ENCODE measurements at regions not wholly inside any gene's neighbourhood (a gene's known extent, or its start where the extent isn't known, plus 50 kb on each side); places are given as distances from the start of the nearest gene placed in this dataset.

DNA sequence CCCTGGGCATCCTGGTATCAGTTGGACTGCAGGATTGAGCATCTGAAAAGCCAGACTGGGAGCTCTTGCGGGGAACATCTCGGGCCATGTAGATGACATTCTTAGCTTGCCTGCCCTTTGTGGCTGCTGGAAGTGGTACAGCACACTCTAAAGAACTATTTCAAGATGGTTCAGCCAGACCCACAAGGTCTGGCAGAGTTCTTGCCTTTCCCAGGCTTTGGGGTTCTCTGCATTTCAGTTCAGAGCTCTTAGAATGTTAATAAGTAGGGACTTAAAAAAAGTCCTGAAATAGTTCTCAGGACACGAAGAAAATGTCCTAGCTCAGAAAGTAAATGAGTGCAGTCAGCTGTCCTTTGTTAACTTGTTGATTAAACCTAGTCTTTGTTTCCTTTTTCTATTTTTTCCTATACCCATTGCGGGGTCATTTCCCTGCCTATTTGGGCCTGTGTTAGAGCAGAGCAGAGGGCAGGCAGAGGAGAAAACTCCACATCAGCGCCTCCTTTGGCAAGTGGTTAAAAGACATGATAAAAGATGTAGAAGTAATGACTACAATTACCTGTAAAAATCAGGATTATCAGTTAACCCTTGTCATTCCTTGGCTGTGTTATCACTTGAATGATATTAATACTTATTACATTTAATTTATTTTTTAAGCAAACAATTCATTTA is 291.5 kb downstream of the ZSWIM6 start:
- DNase-seq: no peak

- DNase-seq: no peak
Observed at GRCh38 chr5:61624553-61625136, 292.6 kb downstream of the ZSWIM6 start.

DNA sequence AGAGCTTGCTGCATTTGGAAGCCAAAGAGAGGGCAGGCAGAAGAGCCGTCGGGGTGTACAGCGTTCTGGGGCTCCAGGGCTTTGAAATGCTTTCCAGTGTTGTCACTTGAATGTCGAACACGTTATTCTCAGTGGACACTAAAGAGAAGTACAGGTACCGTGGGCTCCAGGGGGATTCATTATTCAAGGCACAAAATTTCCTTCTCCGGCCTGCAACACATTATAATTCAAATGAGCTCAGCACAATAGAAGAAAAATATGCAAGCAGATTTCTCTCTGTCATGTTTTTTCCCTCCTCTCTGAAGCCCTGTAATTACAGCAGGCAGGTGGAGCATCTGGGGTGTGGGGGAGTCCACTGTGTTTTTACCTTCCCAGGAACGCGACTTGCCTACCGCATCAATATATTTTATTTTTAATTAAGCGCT is 293.1 kb downstream of the ZSWIM6 start:
- DNase-seq: no peak

DNA sequence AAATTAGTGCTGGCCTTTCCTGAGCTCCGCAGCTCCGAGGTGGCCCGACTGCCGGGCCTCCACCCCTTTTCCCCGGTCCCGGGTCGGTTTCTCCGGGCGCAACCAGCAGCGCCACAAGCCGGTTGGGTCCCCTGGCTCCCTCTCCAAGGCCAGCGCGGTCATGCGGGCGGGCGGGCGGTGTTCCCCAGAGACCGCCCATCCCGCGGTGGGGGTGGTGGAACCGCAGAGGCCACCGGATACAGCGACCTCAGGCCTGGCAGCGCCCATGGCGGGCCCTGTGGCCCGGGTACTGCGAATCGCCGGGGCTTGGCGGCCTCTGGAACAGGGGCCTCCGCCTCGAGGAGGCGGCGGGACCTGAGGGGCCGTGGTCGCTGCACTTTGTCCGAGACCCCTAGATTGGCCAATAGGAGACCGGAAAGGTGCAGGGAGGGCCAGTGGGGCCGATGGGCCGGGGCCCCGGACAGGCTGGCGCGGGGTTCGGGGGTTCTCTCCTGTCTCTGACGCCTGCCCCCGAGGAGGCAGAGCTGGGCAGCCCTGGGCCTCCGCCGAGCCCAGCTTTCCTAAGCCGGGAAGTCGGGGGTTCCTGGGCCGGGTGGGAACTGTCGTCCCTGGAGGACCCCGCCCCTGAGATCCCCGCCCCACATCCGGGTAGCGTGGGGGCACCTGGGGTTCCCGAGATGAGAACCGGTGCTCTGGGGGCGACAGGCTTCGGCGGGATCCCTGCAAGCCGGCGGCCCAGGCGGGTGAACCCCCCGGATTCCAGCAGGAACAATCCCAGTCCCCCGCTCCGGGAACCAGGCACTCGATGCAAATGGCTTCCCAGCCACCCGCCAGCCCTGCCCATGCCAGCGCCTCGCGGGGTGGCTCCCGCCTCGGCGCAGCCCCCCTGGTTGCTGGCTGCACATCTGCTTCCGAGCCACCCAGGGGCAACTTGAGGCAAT is 293.9 kb downstream of the ZSWIM6 start:
- no peak for DNase-seq

DNA sequence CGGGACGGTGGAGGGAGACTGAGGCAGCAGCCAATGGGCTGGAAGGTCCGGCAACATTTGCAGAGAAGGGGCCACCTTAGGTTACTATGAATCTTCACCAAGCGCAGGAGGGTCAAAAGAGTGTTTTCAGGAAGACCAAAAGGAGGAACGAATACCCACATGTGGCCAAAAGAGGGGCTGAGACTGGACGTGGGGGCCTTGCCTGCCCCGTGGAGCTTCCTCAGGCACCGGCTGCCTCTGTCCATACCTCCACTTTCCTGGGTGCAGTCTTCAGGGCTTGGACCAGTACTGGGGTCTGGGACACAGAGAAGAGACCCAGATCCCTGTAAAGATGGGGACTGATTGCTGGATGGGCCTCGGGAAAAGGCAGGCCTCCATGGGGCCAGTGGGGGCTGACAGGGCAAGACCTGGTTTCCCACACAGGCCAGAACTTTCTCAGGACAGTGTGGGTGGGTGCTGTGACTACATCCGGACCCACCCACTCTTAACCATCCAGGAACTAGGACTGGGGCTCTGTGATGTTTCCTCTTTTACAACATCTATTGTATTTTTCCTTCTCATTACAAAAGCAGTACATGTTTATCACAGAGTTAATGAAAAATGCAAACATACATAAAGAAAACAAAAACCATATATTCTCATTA is 294.7 kb downstream of the ZSWIM6 start:
- DNase-seq: no peak

DNA sequence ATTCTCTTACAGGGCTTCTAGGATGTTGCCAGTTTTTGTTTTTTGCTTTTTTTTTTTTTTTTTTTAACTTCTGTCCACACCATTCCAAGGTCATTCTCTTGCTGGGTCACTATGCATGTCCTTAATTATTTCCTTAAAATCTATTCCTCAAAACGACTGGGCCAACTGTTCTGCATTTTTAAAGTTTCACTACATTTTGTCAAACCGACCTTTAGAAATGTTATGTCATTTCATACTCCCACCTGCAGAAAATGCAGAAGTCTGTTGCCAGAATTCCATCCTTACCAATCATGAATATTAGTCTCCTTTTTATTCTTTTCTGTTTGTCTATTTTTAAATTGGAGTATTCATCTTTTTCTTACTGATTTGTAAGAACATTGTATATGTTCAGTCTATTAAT is 295.5 kb downstream of the ZSWIM6 start:
- DNase-seq: no peak

GRCh38 chr5:61630908-61631307 is 298.9 kb downstream of the ZSWIM6 start:
- DNase-seq: no peak

GRCh38 chr5:61631438-61631941 is 299.4 kb downstream of the ZSWIM6 start:
- DNase-seq: no peak

- no peak for DNase-seq
Observed at GRCh38 chr5:61632064-61632463, 300.0 kb downstream of the ZSWIM6 start.

GRCh38 chr5:61635271-61635670 is 303.2 kb downstream of the ZSWIM6 start:
- no peak for DNase-seq

DNA sequence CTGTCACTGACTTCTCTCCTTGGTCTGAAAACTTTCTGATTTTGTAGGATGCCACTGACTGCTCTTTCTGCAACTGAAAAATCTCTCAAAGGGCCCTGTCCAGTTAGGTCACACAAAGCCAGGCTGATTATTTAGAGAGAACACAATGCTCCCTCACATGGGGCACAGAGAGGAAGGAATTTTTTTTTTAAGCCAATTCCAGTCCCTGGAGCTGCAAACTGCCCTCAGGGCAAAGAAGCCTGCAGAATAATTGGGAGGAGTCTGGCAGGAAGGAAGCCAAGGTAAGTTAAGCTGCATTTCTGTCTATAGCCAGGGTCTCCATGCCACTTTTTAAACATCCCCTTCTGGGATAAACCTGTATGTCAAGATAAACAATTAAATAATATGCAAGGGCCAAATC is 305.5 kb downstream of the ZSWIM6 start:
- no peak for DNase-seq

- DNase-seq: no peak
Observed at GRCh38 chr5:61638476-61638875, 306.4 kb downstream of the ZSWIM6 start.

DNA sequence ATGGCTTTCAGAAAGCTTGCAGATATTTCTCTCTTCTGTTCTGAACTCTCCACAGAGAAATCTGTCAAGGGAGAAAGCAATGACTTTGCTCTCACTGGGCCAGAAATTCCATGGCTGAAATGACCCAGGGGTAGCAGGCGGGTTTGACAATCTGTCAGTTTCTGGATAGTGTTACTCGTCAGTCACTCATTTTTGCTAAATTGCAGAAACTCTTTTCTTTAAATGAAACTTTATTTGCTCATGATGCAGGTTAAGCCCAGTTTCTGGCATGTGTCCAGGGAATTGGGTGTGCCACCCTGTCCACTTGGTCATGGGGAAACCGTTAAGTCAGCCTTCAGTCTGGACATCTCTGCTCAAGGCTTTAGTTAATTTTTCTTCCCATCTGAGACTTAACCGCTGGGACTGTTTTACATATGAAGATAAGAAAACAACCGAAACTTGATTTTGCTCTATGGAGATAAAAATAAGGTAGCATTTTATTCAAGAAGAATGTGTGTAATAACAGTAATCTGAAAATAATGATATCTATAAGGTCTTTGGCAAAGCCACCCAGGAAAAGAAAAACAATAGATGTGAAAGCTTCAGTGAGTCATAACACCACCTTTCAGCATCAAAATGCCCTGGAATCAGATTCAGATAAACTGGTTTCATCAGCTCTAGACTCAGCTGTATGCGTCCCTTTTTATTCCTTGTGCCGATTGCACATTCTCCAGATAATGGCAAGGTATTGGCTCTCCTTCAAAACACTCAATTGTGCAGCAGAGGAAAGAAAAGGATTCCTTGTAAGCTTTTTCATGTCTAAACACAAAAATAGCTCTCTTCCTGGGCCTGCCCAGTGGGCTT is 308.3 kb downstream of the ZSWIM6 start:
- no peak for DNase-seq

- DNase-seq: no peak
Observed at GRCh38 chr5:61641748-61642565, 309.9 kb downstream of the ZSWIM6 start.

GRCh38 chr5:61647672-61648071 is 315.6 kb downstream of the ZSWIM6 start:
- DNase-seq: no peak

- no peak for DNase-seq
Observed at GRCh38 chr5:61649231-61649630, 317.2 kb downstream of the ZSWIM6 start.

- DNase-seq: no peak
Observed at GRCh38 chr5:61649971-61650370, 317.9 kb downstream of the ZSWIM6 start.

- no peak for DNase-seq
Observed at GRCh38 chr5:61650661-61651060, 318.6 kb downstream of the ZSWIM6 start.

- no peak for DNase-seq
Observed at GRCh38 chr5:61651195-61651594, 319.1 kb downstream of the ZSWIM6 start.

- no peak for DNase-seq
Observed at GRCh38 chr5:61652916-61653315, 320.9 kb downstream of the ZSWIM6 start.
